ENCODE measurements at regions not wholly inside any gene's neighbourhood (a gene's known extent, or its start where the extent isn't known, plus 50 kb on each side); places are given as distances from the start of the nearest gene placed in this dataset.
A peak's percentile ranks its signal among the peaks of the same experiment; 100 is the strongest.

DNA sequence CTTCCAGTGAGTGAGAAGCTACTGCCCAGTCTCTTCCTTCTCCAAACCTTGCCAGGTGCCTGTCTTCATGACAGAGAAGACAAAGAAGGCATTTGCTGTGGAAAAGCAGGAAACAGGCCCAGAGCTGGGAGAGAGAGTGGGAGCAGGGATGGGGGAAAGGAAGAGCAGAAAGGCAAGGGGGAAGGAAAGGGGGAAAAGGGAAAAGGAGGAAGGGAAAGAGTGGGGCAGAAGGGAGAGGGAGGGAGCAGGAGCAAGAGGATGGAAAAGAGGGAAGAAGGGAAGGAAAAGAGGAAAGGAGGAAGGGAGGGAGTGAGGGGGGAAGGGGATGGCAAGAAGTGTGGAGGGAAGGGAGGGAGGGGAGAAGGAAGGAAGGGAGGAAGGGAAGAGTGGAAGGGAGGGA is 121.2 kb upstream of the LINGO1 start:
- no peak for DNase-seq (ENCODE audit: low spot score)
- in situ Hi-C loops (cut with HindIII; ENCODE audit: low sequenced_read_pairs) = no loop called here

DNA sequence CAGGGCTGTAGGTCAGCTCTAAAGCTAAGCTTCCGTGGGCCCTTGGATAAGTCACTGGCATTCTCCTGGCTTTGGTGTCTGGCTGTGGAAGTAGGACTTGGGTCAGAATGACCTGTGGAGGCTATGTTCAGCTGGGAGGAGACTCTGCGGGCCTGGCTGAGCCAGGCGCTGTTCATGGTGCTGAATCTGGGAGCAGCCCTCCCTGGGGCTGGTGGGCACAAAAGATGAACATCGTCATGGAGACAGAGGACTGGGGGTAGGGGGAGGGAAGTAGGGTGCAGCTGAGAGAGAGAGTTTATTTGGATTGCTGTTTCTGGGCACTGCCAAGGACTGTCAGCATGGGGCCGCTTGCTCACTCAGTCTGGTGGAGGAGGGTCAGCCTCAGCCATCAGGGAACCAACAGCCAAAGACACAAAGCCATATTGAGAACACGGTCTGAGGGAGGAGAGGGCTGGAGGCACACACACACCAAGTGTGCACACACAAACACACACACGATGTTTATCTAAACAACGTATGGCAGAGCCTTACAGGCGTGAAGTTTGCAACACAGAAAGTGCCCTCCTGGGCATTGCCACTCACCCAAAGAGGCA is 120.7 kb upstream of the LINGO1 start:
- in situ Hi-C loops (cut with HindIII; ENCODE audit: low sequenced_read_pairs) = no loop called here
- DNase-seq (ENCODE audit: low spot score) = peak; percentile 53

DNA sequence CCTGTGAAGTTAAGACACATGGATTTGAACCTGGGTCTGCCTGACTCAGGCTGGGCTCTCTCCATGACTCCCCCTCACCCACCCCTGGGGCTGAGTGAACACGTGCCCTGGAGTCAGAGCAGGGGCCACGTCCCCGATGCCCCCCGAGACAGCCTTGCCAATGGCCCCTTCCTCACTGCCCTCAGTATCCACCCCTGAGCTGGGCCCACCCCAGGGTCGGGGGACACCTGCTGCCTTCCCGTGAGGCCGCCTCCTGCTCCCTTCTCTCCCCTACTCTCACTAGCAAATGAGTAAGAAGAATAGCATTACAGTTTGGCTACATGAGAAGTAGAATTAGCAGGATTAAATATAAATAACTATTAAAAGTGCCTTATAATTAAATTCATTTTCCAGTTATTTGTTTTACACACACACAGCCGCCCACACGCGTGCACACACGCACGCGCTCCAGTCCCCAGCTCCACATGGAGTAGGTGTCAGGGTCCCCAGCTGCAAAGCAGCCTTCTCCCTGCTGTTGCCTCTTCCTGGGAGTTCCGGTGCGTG is 117.4 kb upstream of the LINGO1 start:
- DNase-seq (ENCODE audit: low spot score) = no peak

DNA sequence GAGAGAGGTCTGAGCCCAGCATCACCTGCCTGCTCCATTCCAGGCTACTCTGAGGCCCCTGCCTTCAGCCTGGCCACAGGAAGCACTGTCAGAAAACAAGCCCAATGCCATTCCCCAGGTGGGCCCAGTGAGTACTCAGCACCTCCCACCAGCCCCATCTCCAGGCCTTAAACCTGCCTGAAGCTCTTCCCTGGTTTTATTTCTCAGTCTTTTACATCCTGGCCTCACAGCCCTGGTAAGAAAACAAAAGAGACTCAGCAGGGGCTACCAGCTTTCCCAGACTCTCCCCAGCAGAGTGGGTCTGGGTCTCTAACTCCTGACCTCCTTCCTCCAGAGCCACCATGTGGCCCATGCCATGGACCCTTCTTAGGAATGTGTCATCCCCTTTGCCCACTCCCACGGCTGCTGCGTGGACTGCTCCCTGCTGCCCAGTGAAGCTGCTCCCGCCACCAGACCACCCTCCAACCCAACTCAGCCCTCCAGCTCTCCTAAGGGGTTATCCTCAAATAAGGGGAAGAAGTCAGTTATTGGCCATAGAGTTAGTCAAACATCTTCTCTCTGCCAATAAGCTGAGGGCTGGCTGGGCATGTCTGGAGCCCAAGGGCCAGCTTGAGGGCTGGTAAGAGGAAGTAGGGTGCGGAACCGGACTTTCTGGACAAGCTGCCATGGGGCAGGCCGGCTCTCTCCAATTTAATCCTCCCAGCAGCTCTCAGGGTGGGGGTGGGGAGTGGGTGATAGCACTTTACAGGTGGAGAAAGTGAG is 116.7 kb upstream of the LINGO1 start:
- in situ Hi-C loops (cut with HindIII; ENCODE audit: low sequenced_read_pairs) = no loop called here
- DNase-seq (ENCODE audit: low spot score) = no peak

More for the DNA sequence above, 117.4 kb upstream of the LINGO1 start:
- in situ Hi-C loops (cut with HindIII; ENCODE audit: low sequenced_read_pairs) = no loop called here

DNA sequence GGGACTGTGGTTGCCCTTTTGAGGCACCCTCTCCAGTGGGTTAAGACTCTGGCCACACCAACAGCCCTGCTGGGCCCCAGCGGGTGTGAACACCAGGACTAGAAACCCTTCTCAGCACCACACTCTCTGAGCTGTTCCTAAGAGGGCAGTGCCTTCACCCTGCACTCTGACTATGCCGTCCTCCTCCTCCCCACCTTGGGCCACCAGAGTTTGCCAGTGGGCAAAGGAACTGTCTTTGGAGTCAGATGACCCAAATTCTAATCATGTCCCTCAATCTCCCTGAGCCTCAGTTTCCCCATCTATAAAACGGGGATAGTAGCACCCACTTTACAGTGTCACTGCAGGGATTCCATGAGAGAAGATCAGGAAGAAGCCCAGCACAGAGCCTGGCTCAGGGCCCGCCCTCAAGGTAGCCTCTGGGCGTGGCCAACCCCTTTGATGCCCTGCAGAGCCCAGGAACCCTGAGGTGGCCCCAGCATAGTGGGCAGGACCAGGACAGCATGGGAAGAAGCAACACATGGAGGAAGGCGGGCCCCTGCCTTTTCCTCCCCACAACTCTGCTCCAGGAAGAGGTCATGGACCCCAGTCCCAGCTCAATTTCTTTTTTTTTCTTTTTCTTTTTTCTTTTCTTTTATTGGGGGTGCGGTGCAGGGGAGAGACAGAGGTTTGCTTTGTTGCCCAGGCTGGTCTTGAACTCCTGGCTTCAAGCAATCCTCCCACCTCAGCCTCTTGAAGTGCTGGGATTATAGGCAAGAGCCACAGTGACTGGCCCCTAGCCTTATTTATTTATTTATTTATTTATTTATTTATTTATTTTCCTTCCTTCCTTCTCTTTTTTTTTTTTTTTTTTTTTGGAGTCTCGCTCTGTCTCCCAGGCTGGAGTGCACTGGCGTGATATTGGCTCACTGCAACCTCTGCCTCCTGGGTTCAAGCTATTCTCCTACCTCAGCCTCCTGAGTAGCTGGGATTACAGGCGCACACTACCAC is 115.7 kb upstream of the LINGO1 start:
- DNase-seq (ENCODE audit: low spot score) = no peak
- in situ Hi-C loops (cut with HindIII; ENCODE audit: low sequenced_read_pairs) = no loop called here

DNA sequence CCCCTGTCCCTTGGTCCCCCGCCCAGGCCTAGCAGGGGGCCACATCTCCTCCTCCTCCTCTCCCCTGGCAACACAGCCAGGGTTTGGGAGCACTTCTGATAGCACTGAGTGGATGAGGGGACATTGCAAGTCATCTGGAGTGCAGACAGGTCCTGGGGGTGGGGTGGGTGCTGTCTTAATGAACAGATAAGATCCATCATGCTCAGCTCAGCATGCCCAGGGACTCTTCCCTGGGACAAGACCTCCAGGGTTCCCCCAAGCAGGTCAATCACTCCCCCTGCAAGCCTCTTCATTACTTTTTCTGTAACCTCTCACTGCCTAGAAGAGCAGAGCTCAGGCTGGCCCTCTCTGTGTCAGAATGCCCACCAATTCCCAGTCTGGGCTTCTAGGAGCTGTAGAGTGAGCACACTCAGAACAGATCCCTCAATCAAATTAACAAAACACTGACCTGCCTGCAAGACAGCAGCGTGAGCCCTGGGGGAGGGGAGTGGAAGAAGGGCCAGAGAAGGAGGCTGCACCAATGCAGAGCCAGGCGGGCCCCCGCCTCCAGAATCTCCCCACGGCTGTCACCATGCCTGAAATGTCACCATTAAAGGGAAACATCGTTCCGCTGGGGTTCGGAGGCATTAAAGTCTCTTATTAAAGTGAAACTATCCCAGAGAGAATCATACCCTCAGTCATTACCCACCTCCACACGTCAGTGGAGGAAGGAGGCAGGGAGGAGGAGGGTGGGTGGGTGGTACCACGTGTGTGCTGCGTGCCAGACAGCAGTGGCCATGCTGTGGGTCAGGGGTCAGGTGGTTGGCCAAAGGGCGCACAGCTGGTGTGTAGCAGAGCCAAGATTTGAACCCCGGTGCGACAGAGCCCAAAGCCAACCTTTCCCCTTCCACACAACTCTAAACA is 114.7 kb upstream of the LINGO1 start:
- in situ Hi-C loops (cut with HindIII; ENCODE audit: low sequenced_read_pairs) = no loop called here
- DNase-seq (ENCODE audit: low spot score) = no peak

DNA sequence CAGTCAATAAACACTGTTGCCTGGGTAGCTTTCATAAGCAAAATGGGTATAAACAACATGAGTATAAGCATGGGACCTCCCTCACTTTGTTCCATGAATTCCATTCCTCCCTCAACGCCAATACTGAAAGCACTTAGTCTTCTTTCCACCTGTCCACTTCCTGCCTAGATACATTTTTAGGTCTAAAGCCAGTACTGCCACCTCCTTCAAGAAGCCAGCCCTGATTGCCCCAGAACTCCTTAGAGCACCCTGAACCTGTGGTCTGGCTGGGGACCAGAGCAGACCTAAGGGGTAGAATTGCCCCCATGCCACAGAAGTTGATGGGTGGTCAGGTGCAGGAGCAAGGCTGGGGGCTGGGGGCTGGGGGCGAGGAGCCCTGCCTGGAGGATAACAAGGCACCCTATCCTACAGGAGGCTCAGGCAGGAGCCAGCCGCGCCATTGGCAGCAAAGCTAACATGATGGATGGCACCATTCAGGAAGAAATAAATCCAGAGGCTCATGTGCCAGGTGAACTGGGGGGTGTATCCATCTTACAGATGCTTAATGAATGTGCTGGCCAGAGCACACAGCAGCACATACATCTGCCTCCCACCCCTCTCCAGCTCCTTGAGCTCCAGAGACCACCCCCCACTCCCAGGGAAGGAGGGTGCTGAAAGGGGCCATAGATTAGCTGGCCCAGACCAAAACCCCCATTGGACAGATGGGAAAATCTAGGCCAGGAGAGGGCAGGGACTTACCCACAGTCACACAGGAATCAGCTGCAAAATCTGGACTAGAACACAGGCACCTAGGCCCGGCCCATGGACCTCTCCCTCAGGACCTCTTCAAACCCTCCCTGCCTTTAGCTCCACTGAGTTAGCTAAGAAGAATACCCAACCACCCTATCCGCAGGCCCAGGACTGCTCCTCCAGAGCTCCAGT is 113.8 kb upstream of the LINGO1 start:
- DNase-seq (ENCODE audit: low spot score) = no peak
- in situ Hi-C loops (cut with HindIII; ENCODE audit: low sequenced_read_pairs) = no loop called here

DNA sequence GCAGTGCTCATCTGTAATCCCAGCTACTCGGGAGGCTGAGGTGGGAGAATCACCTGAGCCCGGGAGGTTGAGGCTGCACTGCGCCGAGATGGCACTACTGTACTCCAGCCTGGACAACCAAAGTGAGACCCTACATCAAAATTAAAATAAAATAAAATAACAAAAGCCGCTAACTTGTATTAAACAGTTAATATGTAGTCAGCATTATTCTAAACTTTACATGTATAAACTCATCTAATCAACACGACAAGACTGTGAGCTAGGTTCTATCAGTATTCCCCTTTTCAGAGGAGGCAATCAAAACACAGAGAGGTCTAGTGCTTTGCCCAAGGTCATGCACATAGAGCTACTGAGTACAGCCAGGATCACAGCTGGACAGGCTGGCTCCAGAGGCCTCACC is 111.7 kb upstream of the LINGO1 start:
- DNase-seq (ENCODE audit: low spot score) = no peak
- in situ Hi-C loops (cut with HindIII; ENCODE audit: low sequenced_read_pairs) = no loop called here

DNA sequence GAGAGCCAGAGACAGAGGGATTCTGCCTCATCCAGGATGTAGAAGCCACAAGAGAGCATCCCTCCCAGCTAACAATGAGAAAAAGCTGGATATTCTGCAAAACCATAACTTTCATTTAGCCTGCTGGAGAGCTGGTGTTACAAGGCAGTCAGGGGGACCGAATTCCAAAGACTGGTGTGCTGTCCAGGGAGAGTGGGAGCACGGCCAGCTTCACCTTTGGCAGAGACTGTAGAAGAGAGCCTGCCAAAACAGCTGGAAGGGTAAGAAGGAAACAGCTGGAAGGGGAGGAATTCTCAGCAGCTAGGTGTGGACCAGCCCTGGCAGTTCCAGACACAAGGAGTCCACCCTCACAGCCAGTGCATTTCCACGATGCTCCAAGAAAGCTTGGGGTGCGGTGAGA is 109.9 kb upstream of the LINGO1 start:
- in situ Hi-C loops (cut with HindIII; ENCODE audit: low sequenced_read_pairs) = no loop called here
- DNase-seq (ENCODE audit: low spot score) = no peak

DNA sequence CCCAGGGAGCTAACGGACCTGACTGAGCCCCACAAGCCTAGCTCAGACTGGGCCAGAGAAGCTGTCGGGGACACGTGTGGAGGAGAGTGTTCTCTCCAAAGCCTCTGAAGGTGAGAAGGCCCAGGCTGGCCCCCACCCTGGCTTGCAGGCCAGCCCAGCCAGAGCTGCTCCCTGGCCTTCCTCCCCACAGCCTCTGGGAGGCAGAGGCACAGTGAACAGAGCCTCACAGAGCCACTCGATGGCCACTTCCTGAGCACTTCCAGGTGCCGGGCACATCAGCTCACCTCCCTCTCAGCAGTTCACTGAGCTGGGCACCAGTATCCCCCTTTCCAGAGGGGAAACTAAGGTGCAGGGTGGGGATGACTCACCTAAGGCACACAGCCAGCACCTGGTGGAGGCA is 109.4 kb upstream of the LINGO1 start:
- in situ Hi-C loops (cut with HindIII; ENCODE audit: low sequenced_read_pairs) = no loop called here

DNA sequence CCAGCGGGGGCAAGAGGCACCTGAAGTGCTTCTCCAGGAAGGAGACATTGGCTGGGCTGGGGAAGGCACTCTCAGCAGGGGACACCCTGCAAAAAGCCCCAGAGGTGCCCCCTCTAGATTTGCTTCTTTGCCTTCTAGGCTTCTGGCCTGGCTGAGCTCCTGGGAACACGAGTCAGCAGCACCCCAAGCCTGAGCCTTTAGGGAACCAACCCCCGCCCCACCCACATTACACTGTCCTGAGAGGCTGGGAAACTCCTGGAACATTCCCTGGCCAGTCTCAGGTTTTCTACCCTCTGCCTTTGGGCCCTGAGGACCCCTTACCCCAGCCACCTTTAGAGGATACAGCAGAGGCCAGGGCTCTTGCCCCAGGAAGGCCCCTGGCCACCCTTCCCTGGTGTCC is 108.4 kb upstream of the LINGO1 start:
- no peak for DNase-seq (ENCODE audit: low spot score)
- in situ Hi-C loops (cut with HindIII; ENCODE audit: low sequenced_read_pairs) = no loop called here

More for the DNA sequence above, 109.4 kb upstream of the LINGO1 start:
- no peak for DNase-seq (ENCODE audit: low spot score)

DNA sequence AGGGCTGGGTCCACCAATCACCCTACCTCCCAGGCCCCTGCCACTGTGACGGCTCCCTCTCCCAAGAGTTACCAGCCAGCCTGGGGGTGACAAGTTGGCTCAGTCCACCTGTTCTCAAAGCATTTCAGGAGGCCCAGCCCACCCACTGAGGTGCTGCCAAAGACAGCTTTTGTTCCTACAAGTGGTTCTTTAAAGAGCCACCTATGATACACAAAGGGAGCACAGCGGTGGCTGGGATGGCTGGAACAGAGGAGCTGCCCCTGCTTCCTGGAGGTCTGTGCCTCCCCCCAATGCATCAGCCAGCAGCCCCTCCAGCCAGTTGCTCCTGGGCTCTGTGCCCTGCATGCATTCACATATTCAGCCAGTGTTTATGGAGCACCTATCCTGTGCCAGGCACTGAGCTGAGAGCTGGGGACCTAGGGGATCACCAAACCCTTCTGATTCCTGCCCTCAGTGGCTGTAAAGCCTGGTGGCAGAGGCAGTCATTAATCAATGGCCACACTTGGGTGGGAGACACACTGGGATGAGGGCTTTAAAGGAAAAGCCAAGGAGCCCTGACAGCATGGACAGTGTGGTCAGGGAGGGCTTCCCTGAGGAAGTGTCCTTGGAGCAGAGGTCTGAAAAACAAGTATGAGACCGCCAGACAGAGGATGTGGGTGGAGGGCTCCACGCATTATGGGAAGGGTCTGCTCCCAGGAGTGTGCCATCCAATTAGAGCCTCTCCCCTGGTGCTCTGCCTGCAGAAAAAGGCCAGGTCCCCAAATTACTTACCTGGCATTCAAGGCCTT is 107.1 kb upstream of the LINGO1 start:
- DNase-seq (ENCODE audit: low spot score) = no peak
- in situ Hi-C loops (cut with HindIII; ENCODE audit: low sequenced_read_pairs) = no loop called here

DNA sequence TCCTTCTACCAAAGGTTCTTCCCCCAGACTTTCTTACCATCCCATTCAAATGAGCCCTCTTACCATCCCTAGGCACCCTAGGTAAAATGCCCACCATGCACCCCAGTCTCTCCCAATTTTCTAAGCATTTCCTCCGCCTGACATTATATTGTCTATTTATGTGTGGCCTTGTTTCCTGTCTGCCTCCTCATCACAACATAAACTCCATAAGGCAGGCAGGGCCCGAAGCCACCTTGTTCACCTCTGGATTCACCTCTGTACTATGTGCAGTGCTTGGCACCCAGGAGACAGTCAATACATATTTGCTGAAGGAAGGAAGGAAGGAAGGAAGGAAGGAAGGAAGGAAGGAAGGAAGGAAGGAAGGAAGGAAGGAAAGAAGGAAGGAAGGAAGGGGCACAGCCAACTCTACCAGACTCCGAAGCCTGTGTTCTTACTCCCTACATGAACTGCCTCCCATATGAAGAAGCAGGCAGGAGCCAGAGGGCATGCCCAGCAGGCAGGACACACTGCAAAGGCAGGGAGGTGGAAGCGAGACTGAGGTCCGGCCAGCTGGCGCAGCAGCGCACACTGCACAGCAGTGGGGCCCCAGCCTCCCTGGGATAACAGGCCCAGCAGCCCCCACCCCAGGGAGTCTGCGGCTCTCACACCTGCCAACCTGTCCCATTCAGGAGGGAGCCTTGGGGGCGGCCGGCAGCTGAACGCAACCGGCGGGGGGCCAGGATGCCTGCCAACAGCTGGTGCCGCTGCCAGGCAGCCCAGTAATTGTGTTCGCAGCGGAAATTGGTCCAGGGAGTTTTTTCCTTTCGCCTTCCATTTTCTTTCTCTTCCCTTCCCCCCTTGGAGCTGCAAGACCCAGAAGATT is 106.0 kb upstream of the LINGO1 start:
- in situ Hi-C loops (cut with HindIII; ENCODE audit: low sequenced_read_pairs) = no loop called here
- DNase-seq (ENCODE audit: low spot score) = peak; percentile 68

DNA sequence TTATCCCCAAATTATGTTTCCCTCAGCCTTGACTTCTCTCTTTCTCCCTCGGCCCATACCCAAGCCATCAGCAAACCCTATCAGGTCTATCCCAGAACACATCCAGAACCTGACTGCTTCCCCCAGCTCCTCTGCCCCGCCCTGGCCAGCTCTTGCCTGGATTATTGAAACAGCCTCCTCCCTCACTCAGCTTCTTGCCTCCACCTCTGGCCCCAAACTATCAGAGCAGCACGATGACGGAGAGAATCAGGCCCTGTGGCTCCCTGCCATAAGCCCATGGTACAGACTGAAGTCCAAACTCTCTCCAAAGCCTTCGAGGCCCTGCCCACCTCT is 105.3 kb upstream of the LINGO1 start:
- no peak for DNase-seq (ENCODE audit: low spot score)
- in situ Hi-C loops (cut with HindIII; ENCODE audit: low sequenced_read_pairs) = no loop called here

DNA sequence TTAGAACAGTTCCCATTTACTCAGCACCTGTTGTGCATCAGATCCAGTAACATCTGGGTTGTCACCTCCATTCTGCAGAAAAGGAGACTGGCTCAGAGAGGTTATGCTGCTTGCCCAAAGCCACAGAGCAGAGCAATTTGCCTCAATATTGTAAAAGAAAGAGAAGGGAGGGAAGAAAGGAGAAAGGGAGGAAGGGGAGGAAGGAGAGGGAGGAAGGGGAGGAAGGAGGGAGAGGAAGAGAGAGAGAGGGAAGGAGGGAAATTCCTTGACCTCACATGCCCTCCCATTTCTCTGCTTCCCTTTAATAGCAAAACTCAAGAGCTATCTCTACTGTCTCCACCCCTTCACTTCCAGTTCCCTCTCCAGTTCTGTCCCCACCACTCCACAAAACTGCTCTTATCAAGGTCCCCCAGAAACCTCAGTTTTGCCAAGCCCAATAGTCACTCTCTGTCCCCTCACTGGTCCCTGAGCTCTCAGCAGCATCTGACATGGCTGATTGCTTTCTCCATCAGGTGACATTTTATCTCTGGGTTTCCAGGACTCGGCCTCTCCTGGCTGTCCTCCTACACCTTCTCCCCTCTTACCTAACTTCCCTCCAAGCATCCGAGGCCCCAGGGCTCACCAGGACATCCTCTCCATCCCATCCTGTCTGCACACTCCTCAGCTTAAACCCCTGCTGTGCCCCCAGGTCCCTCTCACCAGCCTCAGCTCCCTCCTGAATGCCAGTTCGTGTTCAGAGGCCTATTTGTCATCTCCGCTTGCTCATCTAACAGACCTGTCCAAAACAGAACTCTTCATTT is 104.7 kb upstream of the LINGO1 start:
- in situ Hi-C loops (cut with HindIII; ENCODE audit: low sequenced_read_pairs) = no loop called here
- no peak for DNase-seq (ENCODE audit: low spot score)

DNA sequence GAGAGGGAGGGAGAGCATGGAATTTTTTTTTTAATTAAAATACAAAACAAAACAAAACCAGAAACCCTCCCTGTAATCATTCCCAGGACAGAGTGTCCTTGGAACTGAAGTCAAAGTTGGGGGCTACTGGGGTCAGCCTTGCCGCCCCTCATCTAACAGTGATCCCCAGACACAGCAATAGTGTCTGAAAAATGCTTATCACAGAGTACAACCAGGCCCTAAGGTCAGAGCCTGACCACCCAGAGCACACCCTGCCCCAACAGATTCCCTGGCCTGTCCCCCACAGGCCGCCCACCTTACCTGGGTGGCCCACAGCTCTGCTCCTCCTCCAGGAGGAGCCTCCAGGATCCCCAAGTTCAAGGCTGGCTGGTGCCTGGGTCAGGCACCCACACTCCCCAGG is 101.6 kb upstream of the LINGO1 start:
- DNase-seq (ENCODE audit: low spot score) = no peak
- in situ Hi-C loops (cut with HindIII; ENCODE audit: low sequenced_read_pairs) = no loop called here

Data from G401 (cell line).